IMR-90 (cell line): ENCODE measurements at regions not wholly inside any gene's neighbourhood (a gene's known extent, or its start where the extent isn't known, plus 50 kb on each side); places are given as distances from the start of the nearest gene placed in this dataset.

Experiments used
- ATAC-seq: fragments of 200-7000 bp; cut with Tn5 transposase; 2 replicates; pipeline ENCODE4 v1.9.1; 2020; ENCODE audit warnings: low read depth, mild to moderate bottlenecking, moderate library complexity
- BruUV-seq: library from RNA; stranded (reverse); fragments of 400-500 nt; replicated peaks from 2 replicates; lab custom pipeline; 2021; lab: Mats Ljungman, UMichigan
- CTCF ChIA-PET: fragments of 300-600 bp; formaldehyde crosslinking; extraction: SDS; loops from one replicate; lab custom pipeline; 2021; ENCODE audit warnings: antibody characterized with exemption; lab: Yijun Ruan, JAX
- POLR2A ChIA-PET: fragments of 300-600 bp; sonication (Branson Sonifier 250); formaldehyde crosslinking; loops from one replicate; lab custom pipeline; 2022; ENCODE audit warnings: antibody characterized with exemption; ENCODE audit not compliant: unreplicated experiment; lab: Charles Lee
- DNase-seq: peaks from one replicate; pipeline ENCODE4 v3.0.0; 2013
- H2AFZ ChIP-seq: replicated peaks from 2 replicates; pipeline ENCODE3; 2013; ENCODE audit warnings: low read length, mild to moderate bottlenecking; ENCODE audit not compliant: poor library complexity
- H2AK5ac ChIP-seq: 2 replicates; pipeline ENCODE4 v1.6.1; 2013; ENCODE audit warnings: low read depth, low read length, inconsistent platforms
- H2AK9ac ChIP-seq: replicated peaks from 2 replicates; pipeline ENCODE3; 2013; ENCODE audit warnings: mild to moderate bottlenecking, low read depth, low read length, moderate library complexity; ENCODE audit not compliant: poor library complexity
- H2BK120ac ChIP-seq: 2 replicates; pipeline ENCODE4 v1.6.1; 2013; ENCODE audit warnings: low read depth, low read length, inconsistent platforms
- H2BK15ac ChIP-seq: 3 replicates; pipeline ENCODE4 v1.6.1; 2013; ENCODE audit warnings: low read depth, low read length, inconsistent platforms
- H2BK20ac ChIP-seq: 2 replicates; pipeline ENCODE4 v1.6.1; 2013; ENCODE audit warnings: low read depth, mild to moderate bottlenecking, inconsistent platforms, low read length, moderate library complexity
- H2BK5ac ChIP-seq: 2 replicates; pipeline ENCODE4 v1.6.1; 2013; ENCODE audit warnings: mild to moderate bottlenecking, low read depth, low read length, inconsistent platforms; ENCODE audit not compliant: poor library complexity, severe bottlenecking
- H3K14ac ChIP-seq: replicated peaks from 2 replicates; pipeline ENCODE4 v1.6.1; 2013; ENCODE audit warnings: low read depth, low read length, inconsistent platforms
- H3K18ac ChIP-seq: 2 replicates; pipeline ENCODE4 v1.6.1; 2013; ENCODE audit warnings: low read depth, low read length, control low read depth
- H3K23ac ChIP-seq: 2 replicates; pipeline ENCODE4 v1.6.1; 2013; ENCODE audit warnings: low read depth, low read length, inconsistent platforms
- H3K27ac ChIP-seq: 2 replicates; pipeline ENCODE4 v1.5.1; 2013; ENCODE audit warnings: mild to moderate bottlenecking, control low read depth, low read length; ENCODE audit not compliant: insufficient read depth
- H3K27me3 ChIP-seq: 2 replicates; pipeline ENCODE4 v1.6.1; 2013; ENCODE audit warnings: low read length; ENCODE audit not compliant: control insufficient read depth, insufficient read depth
- H3K36me3 ChIP-seq: 2 replicates; pipeline ENCODE4 v1.6.1; 2013; ENCODE audit warnings: low read length, mixed read lengths; ENCODE audit not compliant: control insufficient read depth, insufficient read depth
- H3K4ac ChIP-seq: 2 replicates; pipeline ENCODE4 v1.6.1; 2013; ENCODE audit warnings: low read depth, low read length, inconsistent platforms
- H3K4me1 ChIP-seq: 2 replicates; pipeline ENCODE4 v1.6.1; 2013; ENCODE audit warnings: low read length, mixed read lengths; ENCODE audit not compliant: control insufficient read depth, insufficient read depth
- H3K4me2 ChIP-seq: 2 replicates; pipeline ENCODE4 v1.6.1; 2013; ENCODE audit warnings: low read depth, mild to moderate bottlenecking, control low read depth, low read length, moderate library complexity
- H3K4me3 ChIP-seq: 2 replicates; pipeline ENCODE4 v1.5.1; 2013; ENCODE audit warnings: low read depth, mild to moderate bottlenecking, control low read depth, low read length, moderate library complexity; ENCODE audit not compliant: insufficient read depth
- H3K56ac ChIP-seq: 2 replicates; pipeline ENCODE4 v1.6.1; 2013; ENCODE audit warnings: low read length, inconsistent platforms; ENCODE audit not compliant: insufficient read depth; ENCODE audit errors: extremely low read depth
- H3K79me1 ChIP-seq, 2 experiments: 2 replicates each; pipeline ENCODE4 v1.6.1; 2013; ENCODE audit warnings: low read length in 2 of 2, inconsistent platforms in 1 of 2, low read depth in 1 of 2
- H3K9ac ChIP-seq: 2 replicates; pipeline ENCODE4 v1.6.1; 2013; ENCODE audit warnings: low read depth, low read length, control low read depth
- H3K9me1 ChIP-seq: 2 replicates; pipeline ENCODE4 v1.6.1; 2013; ENCODE audit warnings: low read length, inconsistent platforms; ENCODE audit not compliant: insufficient read depth
- H3K9me3 ChIP-seq: 2 replicates; pipeline ENCODE4 v1.6.1; 2013; ENCODE audit warnings: low read length; ENCODE audit not compliant: control insufficient read depth, insufficient read depth
- H4K20me1 ChIP-seq: 2 replicates; pipeline ENCODE4 v1.6.1; 2013; ENCODE audit warnings: low read length, inconsistent platforms; ENCODE audit not compliant: insufficient read depth
- H4K5ac ChIP-seq: 2 replicates; pipeline ENCODE4 v1.6.1; 2013; ENCODE audit warnings: mild to moderate bottlenecking, low read depth, low read length, control low read depth
- H4K8ac ChIP-seq, 2 experiments: 2 replicates each; pipeline ENCODE4 v1.6.1; 2013; ENCODE audit warnings: low read depth in 2 of 2, low read length in 2 of 2, control low read depth in 1 of 2, inconsistent platforms in 1 of 2
- H4K91ac ChIP-seq: 2 replicates; pipeline ENCODE4 v1.6.1; 2013; ENCODE audit warnings: low read depth, low read length, inconsistent platforms; ENCODE audit not compliant: insufficient read depth
- CEBPB ChIP-seq: IDR thresholded peaks from 2 replicates; pipeline ENCODE4 v1.6.1; 2012; ENCODE audit warnings: low read depth, low read length, improper control_type of control experiment
- dilution Hi-C: fragments of 300-500 bp; cut with HindIII; formaldehyde crosslinking; loops from one replicate; pipeline ENCODE4 v1.14.3; 2018; ENCODE audit warnings: low sequenced_read_pairs; ENCODE audit not compliant: unreplicated experiment
- in situ Hi-C: fragments of 300-500 bp; cut with MboI; formaldehyde crosslinking; loops from 3 replicates; pipeline ENCODE4 v1.14.3; 2019; ENCODE audit warnings: low sequenced_read_pairs, inconsistent platforms, mixed read lengths
- intact Hi-C: fragments of 100-400 bp; cut with micrococcal nuclease; formaldehyde crosslinking; loops from 2 replicates; pipeline ENCODE4 v1.10.0; 2022

- DNase-seq, result no peak
- no peaks in the 10 kb centered on the region for H3K79me1 ChIP-seq
- CTCF ChIA-PET, result interaction anchor here (1.0 kb wide), 1 partner anchor 19 kb away, joined by 3 read pairs; no protein-coding TSS in a partner anchor
- no peak overlapping the region for H3K14ac ChIP-seq
- H3K27ac ChIP-seq, result no peak overlapping the region
- no peak for ATAC-seq
- no peak overlapping the region for H2AK5ac ChIP-seq
- no peak overlapping the region for H2BK5ac ChIP-seq
- no peaks in the 10 kb centered on the region for H3K36me3 ChIP-seq
- H2BK15ac ChIP-seq, result no peak overlapping the region
- in situ Hi-C loops, result no loop called here
- no peak overlapping the region for H3K56ac ChIP-seq
- no peak for TF ChIP-seq CEBPB
- no peak overlapping the region for H3K18ac ChIP-seq
- H3K23ac ChIP-seq, result no peak overlapping the region
- no peak overlapping the region for H3K4me2 ChIP-seq
- H4K8ac ChIP-seq, result no peak overlapping the region
- dilution Hi-C loops, result no loop called here
- no peak overlapping the region for H2BK20ac ChIP-seq
- H4K20me1 ChIP-seq, result no peaks in the 10 kb centered on the region
- H3K4ac ChIP-seq, result no peak overlapping the region
- H2AK9ac ChIP-seq, result no peak overlapping the region
- intact Hi-C loops, result no loop called here
- peaks cover 2% of the 10 kb centered on the region; the same call in 1 of the 2 replicates for H3K9me3 ChIP-seq
- H2AFZ ChIP-seq, result no peak overlapping the region
- no peaks in the 10 kb centered on the region for H3K9me1 ChIP-seq
- H3K4me1 ChIP-seq, result no peaks in the 10 kb centered on the region
- no peak overlapping the region for H2BK120ac ChIP-seq
- POLR2A ChIA-PET, result no interaction called here
- H3K4me3 ChIP-seq, result no peak overlapping the region
- no peaks in the 10 kb centered on the region for H3K27me3 ChIP-seq
- no TSS peak for BruUV-seq
- no peak overlapping the region for H4K91ac ChIP-seq
- H4K5ac ChIP-seq, result no peak overlapping the region
- H3K9ac ChIP-seq, result no peak overlapping the region
Observed at GRCh38 chr5:159681661-159682060, 234.6 kb upstream of the ADRA1B start.
